ENCODE measurements at regions not wholly inside any gene's neighbourhood (a gene's known extent, or its start where the extent isn't known, plus 50 kb on each side); places are given as distances from the start of the nearest gene placed in this dataset.

GRCh38 chr10:78700816-78701520 is 367.8 kb upstream of the ZMIZ1 start:
- H3K36me3 ChIP-seq (ENCODE audit: insufficient read depth): no peaks in the 10 kb centered on the region
- DNase-seq (ENCODE audit: extremely low spot score): no peak
- WGBS: 93% methylated on average over 2 of the region's 2 CpGs
- no peak overlapping the region for H3K4me3 ChIP-seq (ENCODE audit: low read depth, low read length)
- H3K4me1 ChIP-seq (ENCODE audit: insufficient read depth): no peaks in the 10 kb centered on the region
- H3K27ac ChIP-seq (ENCODE audit: low read depth): no peak overlapping the region

GRCh38 chr10:78702186-78702585 is 366.6 kb upstream of the ZMIZ1 start:
- DNase-seq (ENCODE audit: extremely low spot score): no peak
- Histone ChIP-seq H3K36me3 (ENCODE audit: insufficient read depth) (no peaks in the 10 kb centered on the region), H3K4me3 (ENCODE audit: low read depth, low read length) (no peak overlapping the region), H3K4me1 (ENCODE audit: insufficient read depth) (no peaks in the 10 kb centered on the region), H3K27ac (ENCODE audit: low read depth) (no peak overlapping the region)
- WGBS: 96% methylated on average over 8 of the region's 8 CpGs

- WGBS: 72% methylated on average over 6 of the region's 6 CpGs
- Histone ChIP-seq H3K27ac (ENCODE audit: low read depth) (no peak overlapping the region), H3K4me1 (ENCODE audit: insufficient read depth) (no peaks in the 10 kb centered on the region), H3K36me3 (ENCODE audit: insufficient read depth) (no peaks in the 10 kb centered on the region), H3K4me3 (ENCODE audit: low read depth, low read length) (no peak overlapping the region)
- no peak for DNase-seq (ENCODE audit: extremely low spot score)
Measured at GRCh38 chr10:78702876-78703275, 365.9 kb upstream of the ZMIZ1 start.

GRCh38 chr10:78703593-78703992 is 365.2 kb upstream of the ZMIZ1 start:
- no peak overlapping the region for H3K27ac ChIP-seq (ENCODE audit: low read depth)
- H3K4me3 ChIP-seq (ENCODE audit: low read depth, low read length): no peak overlapping the region
- DNase-seq (ENCODE audit: extremely low spot score): no peak
- 77% methylated on average over 6 of the region's 6 CpGs for WGBS
- no peaks in the 10 kb centered on the region for H3K36me3 ChIP-seq (ENCODE audit: insufficient read depth)
- no peaks in the 10 kb centered on the region for H3K4me1 ChIP-seq (ENCODE audit: insufficient read depth)

- 91% methylated on average over 2 of the region's 2 CpGs for WGBS
- H3K4me3 ChIP-seq (ENCODE audit: low read depth, low read length): no peak overlapping the region
- H3K36me3 ChIP-seq (ENCODE audit: insufficient read depth): no peaks in the 10 kb centered on the region
- H3K27ac ChIP-seq (ENCODE audit: low read depth): no peak overlapping the region
- DNase-seq (ENCODE audit: extremely low spot score): no peak
- H3K4me1 ChIP-seq (ENCODE audit: insufficient read depth): no peaks in the 10 kb centered on the region
Measured at GRCh38 chr10:78706256-78706655, 362.5 kb upstream of the ZMIZ1 start.

GRCh38 chr10:78706726-78707540 is 361.8 kb upstream of the ZMIZ1 start:
- Histone ChIP-seq H3K4me1 (ENCODE audit: insufficient read depth) (no peaks in the 10 kb centered on the region), H3K27ac (ENCODE audit: low read depth) (no peak overlapping the region), H3K36me3 (ENCODE audit: insufficient read depth) (no peaks in the 10 kb centered on the region), H3K4me3 (ENCODE audit: low read depth, low read length) (no peak overlapping the region)
- 83% methylated on average over 5 of the region's 5 CpGs for WGBS
- DNase-seq (ENCODE audit: extremely low spot score): no peak

- Histone ChIP-seq H3K36me3 (ENCODE audit: insufficient read depth) (no peaks in the 10 kb centered on the region), H3K27ac (ENCODE audit: low read depth) (no peak overlapping the region), H3K4me3 (ENCODE audit: low read depth, low read length) (no peak overlapping the region), H3K4me1 (ENCODE audit: insufficient read depth) (no peaks in the 10 kb centered on the region)
- WGBS: 67% methylated on average over 4 of the region's 4 CpGs
- no peak for DNase-seq (ENCODE audit: extremely low spot score)
Measured at GRCh38 chr10:78707745-78708144, 361.0 kb upstream of the ZMIZ1 start.

- 89% methylated on average over 3 of the region's 3 CpGs for WGBS
- no peak for DNase-seq (ENCODE audit: extremely low spot score)
Measured at GRCh38 chr10:78712147-78712546, 356.6 kb upstream of the ZMIZ1 start.

GRCh38 chr10:78713659-78714058 is 355.1 kb upstream of the ZMIZ1 start:
- WGBS: 69% methylated on average over 3 of the region's 3 CpGs
- DNase-seq (ENCODE audit: extremely low spot score): no peak
- no peaks in the 10 kb centered on the region for H3K4me1 ChIP-seq (ENCODE audit: insufficient read depth)

More at GRCh38 chr10:78712147-78712546, 356.6 kb upstream of the ZMIZ1 start:
- Histone ChIP-seq H3K4me1 (ENCODE audit: insufficient read depth) (no peaks in the 10 kb centered on the region), H3K27ac (ENCODE audit: low read depth) (no peak overlapping the region), H3K4me3 (ENCODE audit: low read depth, low read length) (no peak overlapping the region), H3K36me3 (ENCODE audit: insufficient read depth) (no peaks in the 10 kb centered on the region)

GRCh38 chr10:78714225-78714624 is 354.5 kb upstream of the ZMIZ1 start:
- WGBS: 95% methylated on average over 2 of the region's 2 CpGs
- no peaks in the 10 kb centered on the region for H3K4me1 ChIP-seq (ENCODE audit: insufficient read depth)
- no peak overlapping the region for H3K27ac ChIP-seq (ENCODE audit: low read depth)
- no peak for DNase-seq (ENCODE audit: extremely low spot score)
- H3K4me3 ChIP-seq (ENCODE audit: low read depth, low read length): no peak overlapping the region
- no peaks in the 10 kb centered on the region for H3K36me3 ChIP-seq (ENCODE audit: insufficient read depth)

More at GRCh38 chr10:78713659-78714058, 355.1 kb upstream of the ZMIZ1 start:
- H3K27ac ChIP-seq (ENCODE audit: low read depth): no peak overlapping the region
- H3K36me3 ChIP-seq (ENCODE audit: insufficient read depth): no peaks in the 10 kb centered on the region
- no peak overlapping the region for H3K4me3 ChIP-seq (ENCODE audit: low read depth, low read length)

- no peak overlapping the region for H3K4me3 ChIP-seq (ENCODE audit: low read depth, low read length)
- no peaks in the 10 kb centered on the region for H3K36me3 ChIP-seq (ENCODE audit: insufficient read depth)
- no peaks in the 10 kb centered on the region for H3K4me1 ChIP-seq (ENCODE audit: insufficient read depth)
- 92% methylated on average over 2 of the region's 2 CpGs for WGBS
- DNase-seq (ENCODE audit: extremely low spot score): no peak
- no peak overlapping the region for H3K27ac ChIP-seq (ENCODE audit: low read depth)
Measured at GRCh38 chr10:78715435-78715834, 353.3 kb upstream of the ZMIZ1 start.

GRCh38 chr10:78716043-78716660 is 352.6 kb upstream of the ZMIZ1 start:
- no peaks in the 10 kb centered on the region for H3K4me1 ChIP-seq (ENCODE audit: insufficient read depth)
- DNase-seq (ENCODE audit: extremely low spot score): no peak
- H3K4me3 ChIP-seq (ENCODE audit: low read depth, low read length): no peak overlapping the region
- 96% methylated on average over 6 of the region's 6 CpGs for WGBS
- no peaks in the 10 kb centered on the region for H3K36me3 ChIP-seq (ENCODE audit: insufficient read depth)
- no peak overlapping the region for H3K27ac ChIP-seq (ENCODE audit: low read depth)

- H3K27ac ChIP-seq (ENCODE audit: low read depth): no peak overlapping the region
- H3K36me3 ChIP-seq (ENCODE audit: insufficient read depth): no peaks in the 10 kb centered on the region
- whole genome bisulfite sequencing: 38% methylated on average over 5 of the region's 5 CpGs
- H3K4me3 ChIP-seq (ENCODE audit: low read depth, low read length): no peak overlapping the region
- DNase-seq (ENCODE audit: extremely low spot score): no peak
- no peaks in the 10 kb centered on the region for H3K4me1 ChIP-seq (ENCODE audit: insufficient read depth)
Measured at GRCh38 chr10:78717200-78717599, 351.6 kb upstream of the ZMIZ1 start.
